Neural crest cell (in vitro differentiated cells): ENCODE measurements at regions not wholly inside any gene's neighbourhood (a gene's known extent, or its start where the extent isn't known, plus 50 kb on each side); places are given as distances from the start of the nearest gene placed in this dataset.

ENCODE experiments used
- DNase-seq: peaks from one replicate; pipeline ENCODE4 v3.0.0; 2021; ENCODE audit warnings: low read depth, mixed read lengths, low spot score
- H3K27ac Mint-ChIP-seq: one replicate; pipeline ENCODE4 v1.8.0; 2021; ENCODE audit warnings: mild to moderate bottlenecking, mixed read lengths; ENCODE audit not compliant: unreplicated experiment
- H3K27me3 Mint-ChIP-seq: 2 replicates; pipeline ENCODE4 v1.8.0; 2021; ENCODE audit warnings: low read depth, mild to moderate bottlenecking, mixed read lengths
- H3K36me3 Mint-ChIP-seq: 2 replicates; pipeline ENCODE4 v1.8.0; 2021; ENCODE audit warnings: low read depth, mild to moderate bottlenecking, mixed read lengths
- H3K4me1 Mint-ChIP-seq: 2 replicates; pipeline ENCODE4 v1.8.0; 2021; ENCODE audit warnings: mixed read lengths
- H3K4me3 Mint-ChIP-seq: one replicate; pipeline ENCODE4 v1.8.0; 2021; ENCODE audit warnings: mild to moderate bottlenecking, mixed read lengths
- H3K9me3 Mint-ChIP-seq: 2 replicates; pipeline ENCODE4 v1.8.0; 2021; ENCODE audit warnings: mixed read lengths
- TF ChIP-seq, protein P1 (sequence below): fragments of 200-600 bp; sonication (generic); conservative IDR thresholded peaks from 2 replicates; pipeline ENCODE4 v1.5.0; 2021; ENCODE audit warnings: antibody characterized with exemption, mild to moderate bottlenecking

DNA sequence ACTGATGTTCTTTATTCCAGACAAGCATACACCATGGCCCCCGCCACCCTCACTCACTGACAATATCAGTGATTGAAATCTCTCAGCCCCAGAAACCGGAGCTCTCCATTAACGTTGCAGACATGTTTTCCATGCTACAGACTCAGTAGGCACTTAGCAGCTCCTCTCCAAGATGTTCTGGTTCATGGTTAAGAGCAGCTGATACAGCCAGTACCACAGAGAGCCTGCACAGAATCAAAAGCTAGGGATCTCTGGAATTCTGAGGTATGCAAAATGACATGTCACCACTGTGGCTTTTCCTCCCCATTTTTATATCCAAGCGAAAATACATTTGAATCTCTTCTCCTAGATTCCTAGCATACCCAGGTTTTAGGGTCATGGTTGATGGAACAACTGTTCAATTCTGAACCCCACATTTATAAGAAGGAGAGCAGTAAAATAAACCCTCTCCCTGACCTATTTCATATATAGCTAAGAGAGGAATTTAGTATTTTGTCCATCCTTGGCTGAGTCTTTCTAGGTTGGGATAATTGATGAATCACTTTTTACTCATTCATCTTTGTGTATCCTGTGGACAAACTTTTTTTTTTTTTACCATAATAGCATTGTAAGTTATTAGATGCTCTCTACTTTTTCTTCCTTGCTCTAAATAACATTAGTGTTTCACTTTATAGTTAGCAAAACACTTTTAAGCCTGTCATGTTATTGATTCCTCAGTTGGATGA, 488.4 kb upstream of the PIK3C3 start:
- TF ChIP-seq, protein P1, sequence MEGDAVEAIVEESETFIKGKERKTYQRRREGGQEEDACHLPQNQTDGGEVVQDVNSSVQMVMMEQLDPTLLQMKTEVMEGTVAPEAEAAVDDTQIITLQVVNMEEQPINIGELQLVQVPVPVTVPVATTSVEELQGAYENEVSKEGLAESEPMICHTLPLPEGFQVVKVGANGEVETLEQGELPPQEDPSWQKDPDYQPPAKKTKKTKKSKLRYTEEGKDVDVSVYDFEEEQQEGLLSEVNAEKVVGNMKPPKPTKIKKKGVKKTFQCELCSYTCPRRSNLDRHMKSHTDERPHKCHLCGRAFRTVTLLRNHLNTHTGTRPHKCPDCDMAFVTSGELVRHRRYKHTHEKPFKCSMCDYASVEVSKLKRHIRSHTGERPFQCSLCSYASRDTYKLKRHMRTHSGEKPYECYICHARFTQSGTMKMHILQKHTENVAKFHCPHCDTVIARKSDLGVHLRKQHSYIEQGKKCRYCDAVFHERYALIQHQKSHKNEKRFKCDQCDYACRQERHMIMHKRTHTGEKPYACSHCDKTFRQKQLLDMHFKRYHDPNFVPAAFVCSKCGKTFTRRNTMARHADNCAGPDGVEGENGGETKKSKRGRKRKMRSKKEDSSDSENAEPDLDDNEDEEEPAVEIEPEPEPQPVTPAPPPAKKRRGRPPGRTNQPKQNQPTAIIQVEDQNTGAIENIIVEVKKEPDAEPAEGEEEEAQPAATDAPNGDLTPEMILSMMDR: no peak
- H3K36me3 Mint-ChIP-seq: peaks cover 20% of the 10 kb centered on the region
- H3K4me1 Mint-ChIP-seq: peaks cover 4% of the 10 kb centered on the region
- no peaks in the 10 kb centered on the region for H3K9me3 Mint-ChIP-seq
- H3K27ac Mint-ChIP-seq: peak overlapping the region; percentile 57
- H3K27me3 Mint-ChIP-seq: no peaks in the 10 kb centered on the region
- DNase-seq: no peak
- no peak overlapping the region for H3K4me3 Mint-ChIP-seq

DNA sequence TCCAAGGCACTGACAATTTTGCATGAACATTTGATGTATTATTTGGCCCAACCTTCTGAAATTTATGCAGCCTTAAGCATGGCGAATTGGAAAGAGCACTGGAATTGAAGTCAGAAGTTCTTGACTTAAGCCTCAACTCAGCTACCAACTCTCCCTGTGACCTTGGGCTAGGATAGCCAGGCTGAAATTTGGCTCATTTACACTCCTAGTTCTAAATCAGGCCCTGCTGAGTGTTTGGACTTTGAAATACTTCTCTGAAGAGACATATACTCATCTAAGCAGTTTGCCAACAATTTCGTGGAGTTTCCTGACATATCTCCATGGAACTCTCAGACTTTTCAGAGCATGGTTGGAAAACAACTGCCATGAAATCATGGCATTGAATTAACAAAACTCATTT, 489.6 kb upstream of the PIK3C3 start:
- Mint-ChIP-seq H3K9me3 (no peaks in the 10 kb centered on the region), H3K27me3 (no peaks in the 10 kb centered on the region), H3K27ac (no peak overlapping the region), H3K4me1 (peaks cover 4% of the 10 kb centered on the region), H3K4me3 (no peak overlapping the region), H3K36me3 (peaks cover 20% of the 10 kb centered on the region)
- DNase-seq: no peak
- TF ChIP-seq, protein P1: no peak

DNA sequence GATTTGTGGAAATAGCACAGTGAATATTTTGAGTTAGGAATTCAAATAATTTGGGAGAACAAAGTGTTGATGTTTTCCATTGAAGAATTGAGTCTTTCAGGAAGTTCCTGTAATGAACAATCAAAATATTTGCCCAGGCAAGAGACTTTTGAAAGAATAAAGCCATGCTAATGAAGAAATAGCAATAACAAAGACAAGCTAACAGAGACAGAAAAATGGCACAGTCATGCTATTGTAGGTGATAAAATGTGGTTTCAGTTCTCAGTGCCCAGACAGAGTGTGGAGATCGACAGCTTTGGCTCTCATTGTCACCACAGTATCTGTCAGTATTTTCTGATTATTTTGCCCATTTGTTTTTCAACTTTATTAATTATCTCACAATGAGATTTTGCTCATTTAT, 490.8 kb upstream of the PIK3C3 start:
- H3K27ac Mint-ChIP-seq: no peak overlapping the region
- TF ChIP-seq, protein P1: no peak
- H3K9me3 Mint-ChIP-seq: no peaks in the 10 kb centered on the region
- DNase-seq: no peak
- peaks cover 17% of the 10 kb centered on the region for H3K36me3 Mint-ChIP-seq
- H3K27me3 Mint-ChIP-seq: no peaks in the 10 kb centered on the region
- no peak overlapping the region for H3K4me3 Mint-ChIP-seq
- H3K4me1 Mint-ChIP-seq: peaks cover 4% of the 10 kb centered on the region

DNA sequence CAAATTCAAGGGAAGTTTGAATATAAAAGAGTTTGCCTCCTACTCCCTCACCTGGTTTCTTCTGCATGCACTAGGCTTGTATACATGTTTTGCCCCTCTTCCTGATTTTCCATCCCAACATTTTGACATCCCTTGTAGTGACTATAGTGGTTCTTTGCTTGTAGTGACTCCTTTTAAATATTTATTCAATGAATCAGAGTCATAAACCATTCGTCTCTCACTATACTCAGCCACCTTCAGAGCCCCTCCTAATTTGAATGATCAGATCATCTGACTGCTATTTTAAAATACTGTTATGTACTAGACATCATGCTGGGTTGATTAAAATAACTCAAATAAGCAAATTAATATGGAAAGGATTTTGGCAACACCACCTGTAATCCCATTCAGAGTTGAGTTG, 492.1 kb upstream of the PIK3C3 start:
- TF ChIP-seq, protein P1: no peak
- Mint-ChIP-seq H3K4me3 (no peak overlapping the region), H3K4me1 (peaks cover 4% of the 10 kb centered on the region), H3K36me3 (peaks cover 12% of the 10 kb centered on the region), H3K9me3 (no peaks in the 10 kb centered on the region), H3K27me3 (no peaks in the 10 kb centered on the region), H3K27ac (no peak overlapping the region)
- no peak for DNase-seq

DNA sequence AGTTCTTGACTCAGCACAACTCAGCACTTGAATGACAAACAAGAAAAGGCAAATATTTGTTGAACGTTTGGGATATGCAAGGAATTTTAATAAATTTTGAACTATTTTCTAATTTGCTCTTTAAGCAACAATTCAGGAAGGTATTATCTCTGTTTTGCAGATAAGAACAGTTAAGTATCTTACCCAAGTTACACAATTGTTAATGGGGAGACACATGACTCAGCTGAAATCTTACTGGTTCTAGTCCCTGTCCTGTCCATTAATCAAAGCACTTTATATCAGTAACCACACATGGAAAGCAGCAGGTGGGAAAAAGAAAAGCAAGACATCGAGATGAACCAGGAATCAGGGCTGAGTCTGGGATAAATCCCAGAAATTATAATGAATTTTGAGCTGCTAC, 493.9 kb upstream of the PIK3C3 start:
- no peak overlapping the region for H3K4me3 Mint-ChIP-seq
- H3K27ac Mint-ChIP-seq: no peak overlapping the region
- TF ChIP-seq, protein P1: no peak
- no peak for DNase-seq
- H3K9me3 Mint-ChIP-seq: no peaks in the 10 kb centered on the region
- H3K4me1 Mint-ChIP-seq: peaks cover 4% of the 10 kb centered on the region
- H3K27me3 Mint-ChIP-seq: no peaks in the 10 kb centered on the region
- H3K36me3 Mint-ChIP-seq: peaks cover 9% of the 10 kb centered on the region
